Islet of Langerhans (tissue), 1 donor: ENCODE measurements at regions not wholly inside any gene's neighbourhood (a gene's known extent, or its start where the extent isn't known, plus 50 kb on each side); places are given as distances from the start of the nearest gene placed in this dataset.
"Not testable (repeated sequence)": the region's sequence is repeated elsewhere in the genome, so short reads cannot be mapped to it uniquely, and the experiment has no call there.

Experiments used
- FAIRE-seq: peaks from one replicate; lab custom pipeline; 2011; peaks lifted over from hg19 to GRCh38; lab: Jason Lieb, UNC

- no peak for FAIRE-seq
These were observed 825.4 kb upstream of the CDH6 start for GRCh38 chr5:30368064-30368463.

- not testable (repeated sequence) for FAIRE-seq
These were observed 828.5 kb upstream of the CDH6 start for GRCh38 chr5:30365031-30365430.

- FAIRE-seq = no peak
These were observed 836.1 kb upstream of the CDH6 start for GRCh38 chr5:30357371-30357770.

- no peak for FAIRE-seq
These were observed 837.8 kb upstream of the CDH6 start for GRCh38 chr5:30355675-30356074.

- no peak for FAIRE-seq
These were observed 845.6 kb upstream of the CDH6 start for GRCh38 chr5:30347858-30348257.

GRCh38 chr5:30345539-30346345 is 847.7 kb upstream of the CDH6 start:
- FAIRE-seq = not testable (repeated sequence)

- FAIRE-seq = no peak
These were observed 849.8 kb upstream of the CDH6 start for GRCh38 chr5:30343707-30344106.

GRCh38 chr5:30341466-30341865 is 852.0 kb upstream of the CDH6 start:
- no peak for FAIRE-seq

GRCh38 chr5:30337084-30337573 is 856.4 kb upstream of the CDH6 start:
- FAIRE-seq = no peak

- no peak for FAIRE-seq
These were observed 862.0 kb upstream of the CDH6 start for GRCh38 chr5:30331534-30331933.

GRCh38 chr5:30325795-30326194 is 867.7 kb upstream of the CDH6 start:
- no peak for FAIRE-seq

- FAIRE-seq = no peak
These were observed 869.4 kb upstream of the CDH6 start for GRCh38 chr5:30324083-30324482.

- FAIRE-seq = peak; percentile 30
These were observed 905.6 kb upstream of the CDH6 start for GRCh38 chr5:30287890-30288289.

- FAIRE-seq = no peak
These were observed 914.2 kb upstream of the CDH6 start for GRCh38 chr5:30279237-30279636.

- no peak for FAIRE-seq
These were observed 926.5 kb upstream of the CDH6 start for GRCh38 chr5:30267026-30267425.

GRCh38 chr5:30239331-30240022 is 954.0 kb upstream of the CDH6 start:
- no peak for FAIRE-seq

GRCh38 chr5:30237189-30237588 is 956.3 kb upstream of the CDH6 start:
- no peak for FAIRE-seq

- no peak for FAIRE-seq
These were observed 983.7 kb upstream of the CDH6 start for GRCh38 chr5:30209755-30210154.

- peak; percentile 36 for FAIRE-seq
These were observed 995.8 kb upstream of the CDH6 start for GRCh38 chr5:30197662-30198061.

GRCh38 chr5:30195036-30195435 is 998.5 kb upstream of the CDH6 start:
- peak; percentile 86 for FAIRE-seq

GRCh38 chr5:30194595-30194994 is 998.9 kb upstream of the CDH6 start:
- FAIRE-seq = peak; percentile 96

- no peak for FAIRE-seq
These were observed 1009.7 kb upstream of the CDH6 start for GRCh38 chr5:30183795-30184194.

- no peak for FAIRE-seq
These were observed 1037.3 kb upstream of the CDH6 start for GRCh38 chr5:30156156-30156555.

- no peak for FAIRE-seq
These were observed 1041.1 kb upstream of the CDH6 start for GRCh38 chr5:30152431-30152830.
